Epithelial cell of esophagus (primary cell): ENCODE measurements at regions not wholly inside any gene's neighbourhood (a gene's known extent, or its start where the extent isn't known, plus 50 kb on each side); places are given as distances from the start of the nearest gene placed in this dataset.

Source experiments
- DNase-seq: peaks from one replicate; pipeline ENCODE4 v3.0.0; 2010; ENCODE audit warnings: low read depth
- H3K4me3 ChIP-seq: 2 replicates; pipeline ENCODE4 v1.5.1; 2011; ENCODE audit warnings: mild to moderate bottlenecking, low read length, control low read depth
- TF ChIP-seq, protein P1 (sequence below): IDR thresholded peaks from 2 replicates; pipeline ENCODE4 v1.5.1; 2011; ENCODE audit warnings: low read depth, mild to moderate bottlenecking, low read length, control low read depth, inconsistent platforms; ENCODE audit not compliant: insufficient read depth; ENCODE audit errors: missing control alignments

DNA sequence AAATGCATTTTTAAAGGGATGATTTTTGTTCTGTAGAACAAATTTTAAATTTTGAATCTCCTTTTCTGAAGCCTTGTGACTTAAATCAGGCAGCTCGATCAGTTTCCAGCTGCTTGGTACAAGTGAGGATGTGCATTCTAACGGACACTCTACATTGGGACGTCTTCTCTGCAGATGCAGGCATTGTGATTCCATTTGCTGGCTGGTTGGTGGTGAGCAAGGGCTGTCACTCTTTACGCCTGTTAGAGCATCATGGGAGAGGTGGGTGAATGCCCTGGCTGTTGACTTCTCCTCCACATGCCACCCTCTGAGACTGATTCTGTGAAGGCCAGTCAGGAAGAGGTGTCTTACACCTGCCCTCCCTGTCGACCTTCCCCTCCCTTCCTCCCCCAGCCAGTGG is 240.5 kb upstream of the RNF32 start:
- DNase-seq = no peak
- TF ChIP-seq, protein P1, sequence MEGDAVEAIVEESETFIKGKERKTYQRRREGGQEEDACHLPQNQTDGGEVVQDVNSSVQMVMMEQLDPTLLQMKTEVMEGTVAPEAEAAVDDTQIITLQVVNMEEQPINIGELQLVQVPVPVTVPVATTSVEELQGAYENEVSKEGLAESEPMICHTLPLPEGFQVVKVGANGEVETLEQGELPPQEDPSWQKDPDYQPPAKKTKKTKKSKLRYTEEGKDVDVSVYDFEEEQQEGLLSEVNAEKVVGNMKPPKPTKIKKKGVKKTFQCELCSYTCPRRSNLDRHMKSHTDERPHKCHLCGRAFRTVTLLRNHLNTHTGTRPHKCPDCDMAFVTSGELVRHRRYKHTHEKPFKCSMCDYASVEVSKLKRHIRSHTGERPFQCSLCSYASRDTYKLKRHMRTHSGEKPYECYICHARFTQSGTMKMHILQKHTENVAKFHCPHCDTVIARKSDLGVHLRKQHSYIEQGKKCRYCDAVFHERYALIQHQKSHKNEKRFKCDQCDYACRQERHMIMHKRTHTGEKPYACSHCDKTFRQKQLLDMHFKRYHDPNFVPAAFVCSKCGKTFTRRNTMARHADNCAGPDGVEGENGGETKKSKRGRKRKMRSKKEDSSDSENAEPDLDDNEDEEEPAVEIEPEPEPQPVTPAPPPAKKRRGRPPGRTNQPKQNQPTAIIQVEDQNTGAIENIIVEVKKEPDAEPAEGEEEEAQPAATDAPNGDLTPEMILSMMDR = no peak
- H3K4me3 ChIP-seq = no peak overlapping the region

DNA sequence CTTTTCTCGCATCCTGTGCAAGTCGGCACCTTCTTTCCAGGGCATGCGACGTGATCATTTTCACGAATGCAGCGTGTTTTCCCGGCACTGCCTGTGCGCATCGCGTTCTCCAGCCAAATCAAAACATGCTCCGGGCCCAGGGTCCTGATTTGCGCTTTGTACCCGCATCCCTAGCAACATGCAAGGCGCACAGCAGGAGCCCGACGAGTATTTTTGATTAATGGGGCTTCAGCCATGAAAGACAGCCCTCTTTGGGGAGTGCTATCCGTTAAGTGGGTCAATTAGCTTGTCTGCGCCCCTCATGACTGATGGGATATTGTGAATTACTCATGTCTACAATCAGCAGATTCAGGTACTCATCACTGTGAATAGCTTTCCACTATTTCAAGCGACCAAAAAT is 243.3 kb upstream of the RNF32 start:
- no peak overlapping the region for H3K4me3 ChIP-seq
- TF ChIP-seq, protein P1 = no peak

DNA sequence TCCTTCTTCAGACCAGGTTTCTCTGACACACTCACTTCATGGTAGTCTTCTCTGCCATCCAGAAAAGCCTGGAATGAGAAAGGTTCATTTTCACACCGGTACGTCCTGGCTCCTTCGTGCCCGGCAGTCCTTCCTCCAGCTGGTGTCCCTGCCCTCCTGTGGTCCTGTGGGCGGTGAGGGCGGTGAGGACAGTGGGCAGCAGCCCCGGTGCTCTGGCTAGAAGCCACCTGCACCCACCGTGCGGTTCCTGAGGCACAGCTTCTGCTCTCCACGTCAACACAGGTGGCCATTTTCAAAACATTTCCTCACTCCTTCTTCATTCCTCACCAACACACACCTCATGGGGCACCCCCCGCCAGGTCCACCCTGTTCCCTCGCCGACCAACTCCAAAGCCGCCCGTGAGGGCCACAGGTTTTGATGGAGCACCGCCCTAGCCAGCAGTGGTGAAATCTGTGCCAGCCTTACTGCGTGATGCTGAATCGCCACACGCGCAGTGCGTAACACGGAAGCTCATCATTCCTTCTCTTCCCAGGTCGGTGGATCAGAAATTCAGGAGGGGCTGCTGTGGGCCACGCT is 251.4 kb upstream of the RNF32 start:
- TF ChIP-seq, protein P1 = no peak
- no peak for DNase-seq
- no peak overlapping the region for H3K4me3 ChIP-seq

More for the DNA sequence above, 243.3 kb upstream of the RNF32 start:
- DNase-seq = no peak

DNA sequence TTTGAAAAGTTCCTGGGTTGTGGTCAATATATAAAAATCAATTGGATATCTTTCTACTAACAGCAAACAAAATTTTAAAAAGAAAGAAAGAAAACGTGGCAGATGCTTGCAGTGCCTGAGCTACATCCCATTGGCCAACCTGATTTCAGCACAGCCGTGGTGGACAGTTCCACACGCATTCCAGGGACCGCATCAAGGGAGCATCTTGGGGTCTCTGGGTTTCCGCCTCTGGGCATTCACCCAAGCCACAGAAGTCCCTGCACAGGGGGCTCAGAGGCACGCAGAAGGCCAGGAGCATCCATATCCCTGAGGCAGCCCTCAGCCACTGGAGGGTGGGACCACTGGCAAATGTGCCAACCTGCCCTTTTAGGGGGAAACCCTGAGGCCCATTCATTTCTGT is 254.5 kb upstream of the RNF32 start:
- no peak for DNase-seq
- TF ChIP-seq, protein P1 = no peak
- H3K4me3 ChIP-seq = no peak overlapping the region

DNA sequence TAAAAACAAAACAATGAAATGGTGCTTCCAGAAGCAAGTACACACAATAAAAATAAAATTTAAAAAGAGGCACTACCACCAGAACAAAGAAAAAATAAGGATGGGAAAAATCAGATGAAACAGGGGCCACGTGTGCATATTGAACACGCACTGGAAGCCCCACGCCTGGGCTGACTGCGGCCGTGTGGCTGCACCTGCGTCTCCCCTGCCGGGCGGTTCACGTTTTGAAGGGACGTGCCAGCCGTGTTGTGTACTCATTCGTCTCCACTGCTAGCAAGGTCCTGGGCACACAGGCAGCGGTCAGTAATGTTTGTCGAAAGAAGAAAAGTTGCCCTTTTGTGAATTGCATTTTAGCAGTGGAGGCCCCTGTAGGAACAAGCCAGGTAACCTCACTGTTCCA is 255.9 kb upstream of the RNF32 start:
- DNase-seq = no peak
- no peak overlapping the region for H3K4me3 ChIP-seq
- TF ChIP-seq, protein P1 = no peak

DNA sequence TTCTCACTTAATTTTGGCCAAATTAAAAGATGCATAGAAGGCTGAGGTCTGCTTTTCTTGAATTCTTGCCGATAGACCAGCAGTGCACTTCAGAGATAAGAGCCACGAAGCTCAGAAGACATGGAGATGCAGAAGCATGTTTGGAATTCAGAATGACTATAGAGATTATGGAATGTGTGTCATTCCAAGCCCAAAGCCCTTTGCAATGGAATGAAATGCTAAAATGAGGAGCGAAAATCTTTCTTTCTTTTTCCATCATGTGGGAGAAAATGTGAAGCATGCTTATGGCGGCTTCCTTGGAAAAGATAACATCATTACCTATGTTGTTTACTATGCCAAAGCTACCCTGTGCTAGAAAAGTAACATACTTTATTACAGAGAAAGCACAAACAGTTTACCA is 257.0 kb upstream of the RNF32 start:
- no peak overlapping the region for H3K4me3 ChIP-seq
- TF ChIP-seq, protein P1 = no peak
- DNase-seq = no peak

DNA sequence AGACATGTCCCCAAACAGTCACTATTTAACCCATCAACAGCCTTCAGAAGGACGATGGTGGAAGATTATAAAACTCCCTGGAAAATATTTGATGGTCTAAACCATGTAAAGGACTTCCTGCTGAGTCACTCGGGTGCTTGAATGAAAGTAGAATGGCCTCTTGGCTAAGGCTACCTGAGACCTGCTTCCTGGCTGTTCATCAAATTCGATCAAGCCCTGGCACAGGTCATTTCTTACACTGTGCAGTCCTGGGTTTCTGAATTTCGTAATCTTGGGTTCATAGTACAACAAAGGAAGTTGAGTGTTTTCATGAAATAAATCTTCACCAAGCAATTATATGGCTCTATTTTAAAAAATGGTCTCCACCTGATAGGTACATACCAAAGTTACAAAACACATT is 260.3 kb upstream of the RNF32 start:
- TF ChIP-seq, protein P1 = no peak
- H3K4me3 ChIP-seq = no peak overlapping the region
- DNase-seq = no peak
